ENCODE measurements at regions not wholly inside any gene's neighbourhood (a gene's known extent, or its start where the extent isn't known, plus 50 kb on each side); places are given as distances from the start of the nearest gene placed in this dataset.
"Not testable (repeated sequence)": the region's sequence is repeated elsewhere in the genome, so short reads cannot be mapped to it uniquely, and the experiment has no call there.

GRCh38 chr4:9685692-9686091 is 95.7 kb upstream of the DRD5 start:
- FAIRE-seq = no peak
- no peak overlapping the region for H3K4me3 ChIP-seq
- ATAC-seq = no peak
- H3K4me1 ChIP-seq = no peaks in the 10 kb centered on the region
- no peak overlapping the region for H3K27ac ChIP-seq
- DNase-seq = no peak
- TF ChIP-seq CTCF (IDR thresholded peaks at IDR 0.05) = no peak
- H3K9me3 ChIP-seq = no peaks in the 10 kb centered on the region
- H3K36me3 ChIP-seq = no peaks in the 10 kb centered on the region
- H3K27me3 ChIP-seq = no peaks in the 10 kb centered on the region
- intact Hi-C loops (cut with DNase I) = no loop called here

- H3K27me3 ChIP-seq; DNase-seq; FAIRE-seq; H3K4me1 ChIP-seq; H3K36me3 ChIP-seq; ATAC-seq; H3K9me3 ChIP-seq; intact Hi-C loops (cut with DNase I): not testable (repeated sequence)
- Histone ChIP-seq H3K4me3 (peak overlapping the region; percentile 28 to 68 (median 44)), H3K27ac (peak overlapping the region in 1 of 4 donors; percentile 59)
- WGBS, 2 donors = 13% methylated on average over 9 of the region's 9 CpGs
Observed at GRCh38 chr4:9690636-9691237, 90.7 kb upstream of the DRD5 start.

- Histone ChIP-seq H3K4me1 (peaks cover 0 to 3% (median 0%) of the 10 kb centered on the region in 3 donors), H3K9me3 (no peaks in the 10 kb centered on the region), H3K27me3 (no peaks in the 10 kb centered on the region), H3K36me3 (no peaks in the 10 kb centered on the region), H3K27ac (peak overlapping the region; percentile 46 to 64 (median 56)), H3K4me3 (peak overlapping the region; percentile 28 to 68 (median 44))
- peak; percentile 92 for FAIRE-seq
- TF ChIP-seq CTCF (IDR thresholded peaks at IDR 0.05) = no peak
- ATAC-seq = peak; percentile 100
- peak; percentile 94 to 98 (median 96) for DNase-seq
- intact Hi-C loops (cut with DNase I) = no loop called here
- WGBS, 2 donors = 0 to 1% methylated on average over 45 to 56 of the region's 56 CpGs
Observed at GRCh38 chr4:9691238-9692065, 90.0 kb upstream of the DRD5 start.

GRCh38 chr4:9692791-9693491 is 88.5 kb upstream of the DRD5 start:
- DNase-seq (peak in 3 of 6 donors; percentile 48 to 71 (median 49)), ATAC-seq (peak in 2 of 4 donors; percentile 24 to 41)
- H3K4me1 ChIP-seq; H3K4me3 ChIP-seq; H3K27me3 ChIP-seq; FAIRE-seq; H3K36me3 ChIP-seq; H3K9me3 ChIP-seq; H3K27ac ChIP-seq; intact Hi-C loops (cut with DNase I): not testable (repeated sequence)
- 45 to 56% methylated on average over 5 of the region's 5 CpGs for WGBS, 2 donors

- H3K9me3 ChIP-seq; intact Hi-C loops (cut with DNase I); H3K36me3 ChIP-seq; H3K4me1 ChIP-seq; FAIRE-seq; ATAC-seq; H3K27ac ChIP-seq; H3K4me3 ChIP-seq; DNase-seq; H3K27me3 ChIP-seq: not testable (repeated sequence)
- WGBS, 2 donors = 71 to 78% methylated on average over 7 of the region's 7 CpGs
Observed at GRCh38 chr4:9694403-9694802, 87.0 kb upstream of the DRD5 start.

GRCh38 chr4:9695994-9696393 is 85.4 kb upstream of the DRD5 start:
- intact Hi-C loops (cut with DNase I) = not testable (repeated sequence)
- peak in 3 of 4 donors; percentile 20 to 42 (median 40) for TF ChIP-seq CTCF (IDR thresholded peaks at IDR 0.05)

GRCh38 chr4:9696561-9696960 is 84.9 kb upstream of the DRD5 start:
- H3K9me3 ChIP-seq; H3K27me3 ChIP-seq; H3K27ac ChIP-seq; H3K4me1 ChIP-seq; DNase-seq; H3K4me3 ChIP-seq; ATAC-seq; intact Hi-C loops (cut with DNase I); FAIRE-seq; H3K36me3 ChIP-seq: not testable (repeated sequence)
- WGBS, 2 donors = 61 to 65% methylated on average over 5 of the region's 5 CpGs

More at GRCh38 chr4:9695994-9696393, 85.4 kb upstream of the DRD5 start:
- not testable (repeated sequence) for H3K27ac ChIP-seq, H3K9me3 ChIP-seq, H3K4me1 ChIP-seq, H3K4me3 ChIP-seq, ATAC-seq, H3K27me3 ChIP-seq, FAIRE-seq, H3K36me3 ChIP-seq
- WGBS, 2 donors = 13% methylated on average over 4 of the region's 4 CpGs
- DNase-seq = peak; percentile 58 to 83 (median 77)

GRCh38 chr4:9702019-9702418 is 79.4 kb upstream of the DRD5 start:
- H3K9me3 ChIP-seq, H3K36me3 ChIP-seq, H3K27me3 ChIP-seq, H3K4me3 ChIP-seq, H3K4me1 ChIP-seq, ATAC-seq, DNase-seq, H3K27ac ChIP-seq, FAIRE-seq: not testable (repeated sequence)
- WGBS, 2 donors = 62 to 74% methylated on average over 5 to 6 of the region's 6 CpGs
- intact Hi-C loops (cut with DNase I) = loop anchor here in 1 of 3 donors (10.0 kb wide), 1 partner anchor 313 kb away; no protein-coding TSS in a partner anchor

GRCh38 chr4:9702696-9703095 is 78.7 kb upstream of the DRD5 start:
- not testable (repeated sequence) for H3K4me3 ChIP-seq, H3K36me3 ChIP-seq, FAIRE-seq, DNase-seq, H3K9me3 ChIP-seq, H3K27me3 ChIP-seq, H3K4me1 ChIP-seq, H3K27ac ChIP-seq, ATAC-seq
- intact Hi-C loops (cut with DNase I) = loop anchor here in 1 of 3 donors (10.0 kb wide), 1 partner anchor 312 kb away; no protein-coding TSS in a partner anchor
- 91 to 92% methylated on average over 9 of the region's 9 CpGs for WGBS, 2 donors

Measured in pancreas (tissue), 10 donors.